Choroid plexus epithelial cell (primary cell): ENCODE measurements at regions not wholly inside any gene's neighbourhood (a gene's known extent, or its start where the extent isn't known, plus 50 kb on each side); places are given as distances from the start of the nearest gene placed in this dataset.

Source experiments
- DNase-seq: peaks from one replicate; pipeline ENCODE4 v3.0.0-alpha.2; 2010; ENCODE audit warnings: low read depth
- H3K4me3 ChIP-seq: 2 replicates; pipeline ENCODE4 v1.5.1; 2011; ENCODE audit warnings: low read depth, mild to moderate bottlenecking, control low read depth, low read length, moderate library complexity
- TF ChIP-seq, protein P1 (sequence below): conservative IDR thresholded peaks from 2 replicates; pipeline ENCODE4 v1.5.1; 2011; ENCODE audit warnings: low read depth, mild to moderate bottlenecking, control low read depth, inconsistent platforms, low read length, moderate library complexity

DNA sequence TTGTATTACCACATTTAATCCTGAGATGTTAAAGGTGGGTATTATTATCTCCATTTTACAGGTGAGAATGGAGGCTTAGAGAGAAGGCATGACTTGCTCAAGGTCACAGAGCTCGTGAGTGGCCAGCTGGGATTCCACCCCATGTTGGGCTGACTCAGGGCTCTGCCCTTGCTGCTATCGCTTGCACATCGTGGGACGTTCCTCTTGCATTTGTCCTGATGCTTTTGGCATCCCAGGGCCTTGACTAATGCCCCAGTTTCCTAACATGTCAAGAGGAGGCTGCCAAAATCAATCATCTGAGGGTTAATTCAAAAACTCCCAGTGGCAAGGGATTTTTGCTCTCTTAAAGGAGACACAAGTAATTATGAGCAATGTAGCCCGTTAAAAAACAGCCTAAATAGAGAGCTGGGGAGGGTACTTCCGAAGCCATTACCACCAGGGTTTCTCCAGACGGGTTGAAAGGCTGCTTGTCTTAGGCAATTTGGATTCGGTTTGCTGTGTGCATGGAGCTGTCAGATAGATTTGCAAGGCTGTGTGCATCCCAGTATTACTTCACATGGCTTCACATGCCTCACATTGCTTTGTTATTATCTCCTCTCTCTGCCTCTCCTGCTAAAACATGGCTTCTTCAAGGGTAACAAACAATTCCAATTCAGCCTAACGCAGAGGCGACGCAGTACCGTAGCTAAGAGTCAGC, 347.4 kb downstream of the DRD1 start:
- DNase-seq = no peak
- H3K4me3 ChIP-seq = no peak overlapping the region
- TF ChIP-seq, protein P1, sequence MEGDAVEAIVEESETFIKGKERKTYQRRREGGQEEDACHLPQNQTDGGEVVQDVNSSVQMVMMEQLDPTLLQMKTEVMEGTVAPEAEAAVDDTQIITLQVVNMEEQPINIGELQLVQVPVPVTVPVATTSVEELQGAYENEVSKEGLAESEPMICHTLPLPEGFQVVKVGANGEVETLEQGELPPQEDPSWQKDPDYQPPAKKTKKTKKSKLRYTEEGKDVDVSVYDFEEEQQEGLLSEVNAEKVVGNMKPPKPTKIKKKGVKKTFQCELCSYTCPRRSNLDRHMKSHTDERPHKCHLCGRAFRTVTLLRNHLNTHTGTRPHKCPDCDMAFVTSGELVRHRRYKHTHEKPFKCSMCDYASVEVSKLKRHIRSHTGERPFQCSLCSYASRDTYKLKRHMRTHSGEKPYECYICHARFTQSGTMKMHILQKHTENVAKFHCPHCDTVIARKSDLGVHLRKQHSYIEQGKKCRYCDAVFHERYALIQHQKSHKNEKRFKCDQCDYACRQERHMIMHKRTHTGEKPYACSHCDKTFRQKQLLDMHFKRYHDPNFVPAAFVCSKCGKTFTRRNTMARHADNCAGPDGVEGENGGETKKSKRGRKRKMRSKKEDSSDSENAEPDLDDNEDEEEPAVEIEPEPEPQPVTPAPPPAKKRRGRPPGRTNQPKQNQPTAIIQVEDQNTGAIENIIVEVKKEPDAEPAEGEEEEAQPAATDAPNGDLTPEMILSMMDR = no peak

DNA sequence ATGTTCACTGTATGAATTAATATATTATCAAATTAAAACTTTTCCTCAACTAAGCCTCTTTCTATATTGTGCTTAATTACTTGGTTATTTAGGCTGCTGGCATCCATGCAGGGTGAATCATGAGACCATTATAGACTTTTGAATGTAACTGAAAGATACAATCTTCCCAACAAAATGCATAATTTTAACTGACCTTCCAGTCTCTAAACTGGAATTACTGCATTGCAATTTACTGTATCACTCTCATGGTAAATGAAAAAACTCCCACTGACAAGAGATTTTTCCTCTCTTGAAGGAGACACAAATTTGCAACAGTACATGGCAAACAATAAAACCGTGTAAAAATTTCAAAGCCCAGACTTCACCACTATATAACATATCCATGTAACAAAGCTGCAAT, 349.5 kb downstream of the DRD1 start:
- H3K4me3 ChIP-seq = no peak overlapping the region
- TF ChIP-seq, protein P1 = no peak
- DNase-seq = no peak

DNA sequence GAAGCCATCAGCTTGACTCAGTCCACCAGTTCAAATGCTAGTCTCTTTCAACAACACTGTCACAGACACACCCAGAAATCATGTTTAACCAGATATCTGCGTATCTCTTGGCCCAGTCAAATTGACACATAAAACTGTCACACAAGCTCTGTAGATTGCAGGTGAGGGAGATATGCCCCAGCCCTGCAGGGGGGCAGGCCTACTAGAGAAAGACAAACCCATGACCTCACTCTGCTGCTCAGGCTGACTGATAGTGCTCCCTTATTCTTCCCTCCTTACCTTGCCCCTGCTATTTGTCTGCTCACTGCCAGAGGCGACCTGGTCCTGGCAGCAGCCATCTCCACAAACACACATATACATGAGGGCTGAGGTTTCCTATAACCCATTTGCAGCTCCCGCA, 351.3 kb downstream of the DRD1 start:
- TF ChIP-seq, protein P1 = no peak
- no peak for DNase-seq
- no peak overlapping the region for H3K4me3 ChIP-seq

DNA sequence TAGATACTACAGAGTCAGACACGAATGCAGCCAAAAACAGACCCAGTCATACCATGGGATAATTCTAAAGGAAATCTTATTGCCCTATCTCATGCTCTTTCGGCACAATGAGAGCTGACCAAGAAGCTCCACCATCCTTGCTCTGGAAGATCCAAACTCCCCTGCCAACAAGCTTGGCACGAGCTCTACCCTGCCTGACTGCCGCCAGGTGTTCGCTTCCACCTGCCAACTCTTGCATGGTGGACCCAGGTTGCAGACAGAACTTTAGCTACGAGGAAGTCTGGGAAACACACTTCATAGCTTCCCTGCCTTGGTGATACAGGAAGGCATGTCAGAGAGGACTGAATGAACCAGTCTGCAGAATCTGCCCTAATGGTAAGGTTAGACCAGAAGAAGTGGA, 355.0 kb downstream of the DRD1 start:
- H3K4me3 ChIP-seq = no peak overlapping the region
- TF ChIP-seq, protein P1 = no peak
- no peak for DNase-seq

DNA sequence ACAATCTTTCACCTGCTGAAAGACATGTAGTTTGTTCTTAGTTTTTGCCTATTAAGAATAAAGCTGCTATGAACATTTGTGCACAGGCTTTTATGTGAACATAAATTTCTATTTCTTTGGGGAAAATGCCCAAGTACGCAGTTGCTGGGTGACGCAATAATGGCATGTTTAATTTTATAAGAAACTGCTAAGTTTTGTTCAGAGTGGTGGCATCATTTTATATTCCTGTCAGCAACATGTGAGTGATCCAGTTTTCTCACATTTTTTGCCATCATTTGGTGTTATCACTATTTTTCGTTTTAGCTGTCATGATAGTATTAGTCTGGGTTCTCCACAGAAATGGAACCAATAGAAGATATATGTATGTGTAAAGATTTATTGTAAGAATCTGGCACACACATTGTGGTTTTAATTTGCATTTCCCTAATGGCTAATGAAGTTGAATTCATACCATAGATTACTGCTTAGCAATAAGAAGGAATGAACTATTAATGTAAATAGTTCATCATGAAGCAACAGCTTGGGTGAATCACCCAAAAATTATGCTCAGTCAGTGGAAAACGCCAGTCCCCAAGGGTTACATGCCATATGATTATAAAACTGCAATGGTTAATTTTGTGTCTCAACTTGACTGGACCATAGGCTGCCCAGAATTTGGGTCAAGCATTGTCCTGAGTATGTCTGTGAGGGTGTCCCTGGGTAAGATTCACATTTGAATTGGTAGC, 358.6 kb downstream of the MSX2 start:
- H3K4me3 ChIP-seq = no peak overlapping the region
- TF ChIP-seq, protein P1 = no peak
- no peak for DNase-seq

DNA sequence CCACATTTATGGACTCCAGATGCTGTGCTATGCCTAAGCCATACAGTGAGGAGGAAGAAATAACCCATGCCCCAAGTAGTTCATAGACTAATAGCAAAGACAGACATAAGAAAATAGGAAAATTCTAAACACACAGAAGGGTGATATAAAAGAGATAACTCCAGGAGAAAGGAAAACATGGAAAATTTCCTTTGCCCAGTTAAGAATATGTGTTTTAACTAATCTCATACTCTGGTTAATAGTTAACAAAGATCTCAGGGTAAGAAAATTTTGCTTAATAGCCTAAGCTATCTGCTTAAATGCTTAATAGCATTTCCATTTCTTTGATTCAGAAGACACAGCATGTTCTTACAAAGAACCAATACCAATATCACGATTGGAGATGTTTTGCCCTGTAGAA, 358.0 kb downstream of the MSX2 start:
- H3K4me3 ChIP-seq = no peak overlapping the region
- TF ChIP-seq, protein P1 = no peak
- DNase-seq = no peak

DNA sequence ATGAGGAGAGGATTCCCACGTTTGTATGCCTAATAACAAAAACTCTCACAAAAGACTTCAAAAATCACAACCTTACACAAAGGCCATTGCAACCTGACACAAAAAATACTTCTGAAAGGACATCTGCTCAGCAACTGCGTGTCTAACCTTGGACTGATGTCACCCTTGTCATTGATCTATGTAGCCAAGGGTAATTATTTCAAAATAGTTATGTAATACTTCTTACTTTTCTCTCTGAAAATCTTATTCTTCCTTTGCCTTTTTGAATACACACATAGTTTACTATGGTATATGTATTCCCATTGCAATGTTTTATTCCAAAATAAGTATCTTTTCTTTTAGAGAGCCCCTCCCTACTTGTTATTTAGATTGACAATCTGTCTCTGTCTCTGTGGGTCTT, 355.3 kb downstream of the MSX2 start:
- DNase-seq = no peak
- H3K4me3 ChIP-seq = no peak overlapping the region
- TF ChIP-seq, protein P1 = no peak
